ENCODE measurements at regions not wholly inside any gene's neighbourhood (a gene's known extent, or its start where the extent isn't known, plus 50 kb on each side); places are given as distances from the start of the nearest gene placed in this dataset.

DNA sequence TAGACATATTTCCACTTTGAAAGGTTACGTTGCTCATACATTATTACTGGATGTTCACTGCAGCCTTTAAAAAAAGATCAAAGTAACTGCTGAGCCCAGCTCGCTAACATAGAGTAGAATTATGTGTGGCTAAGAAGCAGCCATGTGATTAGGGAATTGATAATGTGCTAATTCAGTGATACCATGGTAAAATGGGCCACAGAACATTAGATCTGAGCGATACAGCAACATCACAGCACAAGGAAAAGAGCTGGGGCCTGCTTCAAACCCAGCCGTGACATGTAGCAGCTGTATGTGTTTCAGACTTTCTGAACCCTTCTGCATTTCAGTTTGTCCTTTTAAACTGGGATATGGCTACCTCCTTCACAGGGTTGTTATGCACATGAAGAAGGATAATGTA, 92.3 kb upstream of the LMNTD1 start:
- no peaks in the 10 kb centered on the region for H3K4me1 ChIP-seq (ENCODE audit: control insufficient read depth in 4 of 4, insufficient read depth in 4 of 4, low read length in 3 of 4)
- H3K9ac ChIP-seq (ENCODE audit: low read depth in 1 of 2, low read length in 2 of 2), result no peak overlapping the region
- H3K36me3 ChIP-seq (ENCODE audit: control insufficient read depth in 4 of 4, insufficient read depth in 3 of 4, low read depth in 1 of 4, low read length in 3 of 4), result no peaks in the 10 kb centered on the region
- peaks cover 0 to 3% (median 0%) of the 10 kb centered on the region in 4 donors for H3K27me3 ChIP-seq (ENCODE audit: control insufficient read depth in 4 of 4, insufficient read depth in 4 of 4, low read length in 3 of 4)
- TF ChIP-seq RXRA (IDR thresholded peaks at IDR 0.05), result no peak
- no peak for TF ChIP-seq NR2F2 (IDR thresholded peaks at IDR 0.05)
- TF ChIP-seq, protein P1, sequence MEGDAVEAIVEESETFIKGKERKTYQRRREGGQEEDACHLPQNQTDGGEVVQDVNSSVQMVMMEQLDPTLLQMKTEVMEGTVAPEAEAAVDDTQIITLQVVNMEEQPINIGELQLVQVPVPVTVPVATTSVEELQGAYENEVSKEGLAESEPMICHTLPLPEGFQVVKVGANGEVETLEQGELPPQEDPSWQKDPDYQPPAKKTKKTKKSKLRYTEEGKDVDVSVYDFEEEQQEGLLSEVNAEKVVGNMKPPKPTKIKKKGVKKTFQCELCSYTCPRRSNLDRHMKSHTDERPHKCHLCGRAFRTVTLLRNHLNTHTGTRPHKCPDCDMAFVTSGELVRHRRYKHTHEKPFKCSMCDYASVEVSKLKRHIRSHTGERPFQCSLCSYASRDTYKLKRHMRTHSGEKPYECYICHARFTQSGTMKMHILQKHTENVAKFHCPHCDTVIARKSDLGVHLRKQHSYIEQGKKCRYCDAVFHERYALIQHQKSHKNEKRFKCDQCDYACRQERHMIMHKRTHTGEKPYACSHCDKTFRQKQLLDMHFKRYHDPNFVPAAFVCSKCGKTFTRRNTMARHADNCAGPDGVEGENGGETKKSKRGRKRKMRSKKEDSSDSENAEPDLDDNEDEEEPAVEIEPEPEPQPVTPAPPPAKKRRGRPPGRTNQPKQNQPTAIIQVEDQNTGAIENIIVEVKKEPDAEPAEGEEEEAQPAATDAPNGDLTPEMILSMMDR (IDR thresholded peaks at IDR 0.05; ENCODE audit: low read depth, low read length, missing input control), result no peak
- TF ChIP-seq, protein P2, sequence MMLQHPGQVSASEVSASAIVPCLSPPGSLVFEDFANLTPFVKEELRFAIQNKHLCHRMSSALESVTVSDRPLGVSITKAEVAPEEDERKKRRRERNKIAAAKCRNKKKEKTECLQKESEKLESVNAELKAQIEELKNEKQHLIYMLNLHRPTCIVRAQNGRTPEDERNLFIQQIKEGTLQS (IDR thresholded peaks at IDR 0.05), result no peak
- TF ChIP-seq RAD21 (IDR thresholded peaks at IDR 0.05), result no peak
- no peak for TF ChIP-seq FOXA1 (IDR thresholded peaks at IDR 0.05)
- no peak for TF ChIP-seq JUND (IDR thresholded peaks at IDR 0.05)
- TF ChIP-seq GABPA (IDR thresholded peaks at IDR 0.05 in 1 of 2, conservative IDR thresholded peaks at IDR 0.05 in 1 of 2), result no peak
- no peak for TF ChIP-seq FOXA2 (IDR thresholded peaks at IDR 0.05)
- TF ChIP-seq, protein P3, sequence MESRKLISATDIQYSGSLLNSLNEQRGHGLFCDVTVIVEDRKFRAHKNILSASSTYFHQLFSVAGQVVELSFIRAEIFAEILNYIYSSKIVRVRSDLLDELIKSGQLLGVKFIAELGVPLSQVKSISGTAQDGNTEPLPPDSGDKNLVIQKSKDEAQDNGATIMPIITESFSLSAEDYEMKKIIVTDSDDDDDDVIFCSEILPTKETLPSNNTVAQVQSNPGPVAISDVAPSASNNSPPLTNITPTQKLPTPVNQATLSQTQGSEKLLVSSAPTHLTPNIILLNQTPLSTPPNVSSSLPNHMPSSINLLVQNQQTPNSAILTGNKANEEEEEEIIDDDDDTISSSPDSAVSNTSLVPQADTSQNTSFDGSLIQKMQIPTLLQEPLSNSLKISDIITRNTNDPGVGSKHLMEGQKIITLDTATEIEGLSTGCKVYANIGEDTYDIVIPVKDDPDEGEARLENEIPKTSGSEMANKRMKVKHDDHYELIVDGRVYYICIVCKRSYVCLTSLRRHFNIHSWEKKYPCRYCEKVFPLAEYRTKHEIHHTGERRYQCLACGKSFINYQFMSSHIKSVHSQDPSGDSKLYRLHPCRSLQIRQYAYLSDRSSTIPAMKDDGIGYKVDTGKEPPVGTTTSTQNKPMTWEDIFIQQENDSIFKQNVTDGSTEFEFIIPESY (IDR thresholded peaks at IDR 0.05), result no peak
- TF ChIP-seq HNF4G (IDR thresholded peaks at IDR 0.05), result no peak
- no peak for TF ChIP-seq HNF4A (conservative IDR thresholded peaks at IDR 0.05)
- TF ChIP-seq TAF1 (conservative IDR thresholded peaks at IDR 0.05), result no peak
- TF ChIP-seq, protein P4, sequence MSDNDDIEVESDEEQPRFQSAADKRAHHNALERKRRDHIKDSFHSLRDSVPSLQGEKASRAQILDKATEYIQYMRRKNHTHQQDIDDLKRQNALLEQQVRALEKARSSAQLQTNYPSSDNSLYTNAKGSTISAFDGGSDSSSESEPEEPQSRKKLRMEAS (IDR thresholded peaks at IDR 0.05), result no peak
- no peak for TF ChIP-seq SP1 (IDR thresholded peaks at IDR 0.05)
- TF ChIP-seq, protein P5, sequence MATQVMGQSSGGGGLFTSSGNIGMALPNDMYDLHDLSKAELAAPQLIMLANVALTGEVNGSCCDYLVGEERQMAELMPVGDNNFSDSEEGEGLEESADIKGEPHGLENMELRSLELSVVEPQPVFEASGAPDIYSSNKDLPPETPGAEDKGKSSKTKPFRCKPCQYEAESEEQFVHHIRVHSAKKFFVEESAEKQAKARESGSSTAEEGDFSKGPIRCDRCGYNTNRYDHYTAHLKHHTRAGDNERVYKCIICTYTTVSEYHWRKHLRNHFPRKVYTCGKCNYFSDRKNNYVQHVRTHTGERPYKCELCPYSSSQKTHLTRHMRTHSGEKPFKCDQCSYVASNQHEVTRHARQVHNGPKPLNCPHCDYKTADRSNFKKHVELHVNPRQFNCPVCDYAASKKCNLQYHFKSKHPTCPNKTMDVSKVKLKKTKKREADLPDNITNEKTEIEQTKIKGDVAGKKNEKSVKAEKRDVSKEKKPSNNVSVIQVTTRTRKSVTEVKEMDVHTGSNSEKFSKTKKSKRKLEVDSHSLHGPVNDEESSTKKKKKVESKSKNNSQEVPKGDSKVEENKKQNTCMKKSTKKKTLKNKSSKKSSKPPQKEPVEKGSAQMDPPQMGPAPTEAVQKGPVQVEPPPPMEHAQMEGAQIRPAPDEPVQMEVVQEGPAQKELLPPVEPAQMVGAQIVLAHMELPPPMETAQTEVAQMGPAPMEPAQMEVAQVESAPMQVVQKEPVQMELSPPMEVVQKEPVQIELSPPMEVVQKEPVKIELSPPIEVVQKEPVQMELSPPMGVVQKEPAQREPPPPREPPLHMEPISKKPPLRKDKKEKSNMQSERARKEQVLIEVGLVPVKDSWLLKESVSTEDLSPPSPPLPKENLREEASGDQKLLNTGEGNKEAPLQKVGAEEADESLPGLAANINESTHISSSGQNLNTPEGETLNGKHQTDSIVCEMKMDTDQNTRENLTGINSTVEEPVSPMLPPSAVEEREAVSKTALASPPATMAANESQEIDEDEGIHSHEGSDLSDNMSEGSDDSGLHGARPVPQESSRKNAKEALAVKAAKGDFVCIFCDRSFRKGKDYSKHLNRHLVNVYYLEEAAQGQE (IDR thresholded peaks at IDR 0.05), result no peak
- no peak for TF ChIP-seq YY1 (IDR thresholded peaks at IDR 0.05)
- TF ChIP-seq EGR1 (IDR thresholded peaks at IDR 0.05; ENCODE audit: low read depth in 2 of 2), result no peak
- no peak overlapping the region for H3K4me3 ChIP-seq (ENCODE audit: low read depth in 1 of 3, low read length in 3 of 3)
- DNase-seq (ENCODE audit: low spot score), result no peak
- WGBS, result 81% methylated on average over 4 of the region's 4 CpGs
- no peak overlapping the region for H3K27ac ChIP-seq (ENCODE audit: low read depth in 1 of 2, low read length in 2 of 2)
- no peaks in the 10 kb centered on the region for H3K9me3 ChIP-seq (ENCODE audit: control insufficient read depth in 4 of 4, low read length in 3 of 4)

All from liver (tissue), 8 donors.